Left ventricle myocardium inferior (tissue), 1 donor: ENCODE measurements at regions not wholly inside any gene's neighbourhood (a gene's known extent, or its start where the extent isn't known, plus 50 kb on each side); places are given as distances from the start of the nearest gene placed in this dataset.

Experiments used
- DNase-seq: peaks from one replicate; pipeline ENCODE4 v3.0.0-alpha.2; 2020
- H3K27ac ChIP-seq: fragments of 200-600 bp; replicated peaks from 2 replicates; pipeline ENCODE4 v1.8.0; 2021
- H3K27me3 ChIP-seq: fragments of 200-600 bp; 2 replicates; pipeline ENCODE4 v1.8.0; 2021; ENCODE audit warnings: low read depth
- H3K36me3 ChIP-seq: fragments of 200-600 bp; 2 replicates; pipeline ENCODE4 v1.8.0; 2021
- H3K4me1 ChIP-seq: fragments of 200-600 bp; 2 replicates; pipeline ENCODE4 v1.8.0; 2021
- H3K4me3 ChIP-seq: fragments of 200-600 bp; 2 replicates; pipeline ENCODE4 v1.8.0; 2021; ENCODE audit warnings: mild to moderate bottlenecking, moderate library complexity
- H3K9me3 ChIP-seq: fragments of 200-600 bp; replicated peaks from 2 replicates; pipeline ENCODE4 v1.8.0; 2021
- CTCF ChIP-seq: fragments of 200-600 bp; IDR thresholded peaks from 2 replicates; pipeline ENCODE4 v1.8.0; 2021; ENCODE audit warnings: antibody characterized with exemption, mild to moderate bottlenecking, borderline replicate concordance
- intact Hi-C: fragments of 100-400 bp; cut with micrococcal nuclease; formaldehyde crosslinking; loops from one replicate; pipeline ENCODE4 v1.11.0; 2022
- donor health status: DM: no; HTN: yes; CAD: no; lungs with severe emphysema.

- Histone ChIP-seq H3K27me3 (no peaks in the 10 kb centered on the region), H3K4me1 (no peaks in the 10 kb centered on the region), H3K4me3 (no peak overlapping the region), H3K27ac (no peak overlapping the region), H3K9me3 (peaks cover 29% of the 10 kb centered on the region), H3K36me3 (no peaks in the 10 kb centered on the region)
- intact Hi-C loops: no loop called here
- TF ChIP-seq CTCF: no peak
- DNase-seq: no peak
These were observed 121.1 kb upstream of the CAMK1G start for GRCh38 chr1:209462433-209462832.

GRCh38 chr1:209463441-209463840, 120.1 kb upstream of the CAMK1G start:
- Histone ChIP-seq H3K4me1 (no peaks in the 10 kb centered on the region), H3K9me3 (peaks cover 29% of the 10 kb centered on the region), H3K27me3 (no peaks in the 10 kb centered on the region), H3K4me3 (no peak overlapping the region), H3K36me3 (no peaks in the 10 kb centered on the region), H3K27ac (no peak overlapping the region)
- intact Hi-C loops: no loop called here
- no peak for DNase-seq
- TF ChIP-seq CTCF: no peak

- DNase-seq: no peak
- H3K36me3 ChIP-seq: no peaks in the 10 kb centered on the region
- H3K4me3 ChIP-seq: no peak overlapping the region
- no peak for TF ChIP-seq CTCF
- H3K27ac ChIP-seq: no peak overlapping the region
- peaks cover 10% of the 10 kb centered on the region for H3K27me3 ChIP-seq
- H3K4me1 ChIP-seq: no peaks in the 10 kb centered on the region
- intact Hi-C loops: no loop called here
- H3K9me3 ChIP-seq: peaks cover 10% of the 10 kb centered on the region
These were observed 110.5 kb upstream of the CAMK1G start for GRCh38 chr1:209473025-209473424.

- H3K4me3 ChIP-seq: no peak overlapping the region
- no peaks in the 10 kb centered on the region for H3K27me3 ChIP-seq
- TF ChIP-seq CTCF: no peak
- no peak for DNase-seq
- no peaks in the 10 kb centered on the region for H3K9me3 ChIP-seq
- no peaks in the 10 kb centered on the region for H3K4me1 ChIP-seq
- no peak overlapping the region for H3K27ac ChIP-seq
- H3K36me3 ChIP-seq: no peaks in the 10 kb centered on the region
- intact Hi-C loops: no loop called here
These were observed 103.2 kb upstream of the CAMK1G start for GRCh38 chr1:209480345-209480744.

GRCh38 chr1:209483691-209484090, 99.8 kb upstream of the CAMK1G start:
- Histone ChIP-seq H3K4me3 (no peak overlapping the region), H3K4me1 (no peaks in the 10 kb centered on the region), H3K9me3 (no peaks in the 10 kb centered on the region), H3K27me3 (no peaks in the 10 kb centered on the region), H3K36me3 (no peaks in the 10 kb centered on the region), H3K27ac (no peak overlapping the region)
- DNase-seq: no peak
- intact Hi-C loops: no loop called here
- TF ChIP-seq CTCF: no peak

GRCh38 chr1:209484429-209484828, 99.1 kb upstream of the CAMK1G start:
- Histone ChIP-seq H3K4me3 (no peak overlapping the region), H3K9me3 (no peaks in the 10 kb centered on the region), H3K27me3 (no peaks in the 10 kb centered on the region), H3K4me1 (no peaks in the 10 kb centered on the region), H3K36me3 (no peaks in the 10 kb centered on the region), H3K27ac (no peak overlapping the region)
- TF ChIP-seq CTCF: no peak
- intact Hi-C loops: no loop called here
- no peak for DNase-seq
